ENCODE measurements at regions not wholly inside any gene's neighbourhood (a gene's known extent, or its start where the extent isn't known, plus 50 kb on each side); places are given as distances from the start of the nearest gene placed in this dataset.

DNA sequence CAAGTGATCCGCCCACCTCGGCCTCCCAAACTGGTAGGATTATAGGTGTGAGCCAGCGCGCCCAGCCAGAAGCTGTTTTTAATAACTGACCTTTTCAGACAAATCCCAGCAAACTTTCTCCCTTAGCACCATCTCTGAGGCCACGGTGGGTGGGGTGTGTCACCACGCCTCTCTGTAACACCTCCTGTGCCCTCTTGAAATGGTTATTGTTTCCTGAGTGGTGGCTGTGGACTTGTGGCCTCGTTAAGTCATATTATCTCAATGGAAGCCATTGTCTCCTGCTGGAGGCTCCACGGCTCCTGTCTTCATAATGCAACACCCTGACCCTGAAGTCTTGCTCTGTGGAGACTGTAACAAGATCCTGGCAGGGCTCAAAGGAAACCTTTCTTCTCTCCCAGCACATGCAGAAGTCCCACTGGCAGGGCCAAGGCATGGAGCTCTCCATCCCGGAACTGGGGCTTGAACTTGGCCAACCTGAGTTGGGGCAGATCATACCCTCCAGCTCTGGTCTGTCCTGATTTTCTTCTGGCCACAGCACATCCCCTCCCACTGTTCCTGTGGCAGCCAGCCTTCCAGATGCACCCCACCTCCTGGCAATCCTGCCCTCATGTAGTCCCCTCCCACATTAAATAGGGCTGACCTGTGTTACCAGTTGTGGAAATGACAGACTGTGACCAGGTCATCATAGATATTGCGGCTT lies 81.1 kb downstream of the SNX5 start (continued):
- TF ChIP-seq, protein P1, sequence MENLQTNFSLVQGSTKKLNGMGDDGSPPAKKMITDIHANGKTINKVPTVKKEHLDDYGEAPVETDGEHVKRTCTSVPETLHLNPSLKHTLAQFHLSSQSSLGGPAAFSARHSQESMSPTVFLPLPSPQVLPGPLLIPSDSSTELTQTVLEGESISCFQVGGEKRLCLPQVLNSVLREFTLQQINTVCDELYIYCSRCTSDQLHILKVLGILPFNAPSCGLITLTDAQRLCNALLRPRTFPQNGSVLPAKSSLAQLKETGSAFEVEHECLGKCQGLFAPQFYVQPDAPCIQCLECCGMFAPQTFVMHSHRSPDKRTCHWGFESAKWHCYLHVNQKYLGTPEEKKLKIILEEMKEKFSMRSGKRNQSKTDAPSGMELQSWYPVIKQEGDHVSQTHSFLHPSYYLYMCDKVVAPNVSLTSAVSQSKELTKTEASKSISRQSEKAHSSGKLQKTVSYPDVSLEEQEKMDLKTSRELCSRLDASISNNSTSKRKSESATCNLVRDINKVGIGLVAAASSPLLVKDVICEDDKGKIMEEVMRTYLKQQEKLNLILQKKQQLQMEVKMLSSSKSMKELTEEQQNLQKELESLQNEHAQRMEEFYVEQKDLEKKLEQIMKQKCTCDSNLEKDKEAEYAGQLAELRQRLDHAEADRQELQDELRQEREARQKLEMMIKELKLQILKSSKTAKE (CRISPR knock-in tag; IDR thresholded peaks at IDR 0.05; ENCODE audit: borderline replicate concordance) = peak; percentile 55; the same call in 1 of the 2 replicates
- TF ChIP-seq, protein P2, sequence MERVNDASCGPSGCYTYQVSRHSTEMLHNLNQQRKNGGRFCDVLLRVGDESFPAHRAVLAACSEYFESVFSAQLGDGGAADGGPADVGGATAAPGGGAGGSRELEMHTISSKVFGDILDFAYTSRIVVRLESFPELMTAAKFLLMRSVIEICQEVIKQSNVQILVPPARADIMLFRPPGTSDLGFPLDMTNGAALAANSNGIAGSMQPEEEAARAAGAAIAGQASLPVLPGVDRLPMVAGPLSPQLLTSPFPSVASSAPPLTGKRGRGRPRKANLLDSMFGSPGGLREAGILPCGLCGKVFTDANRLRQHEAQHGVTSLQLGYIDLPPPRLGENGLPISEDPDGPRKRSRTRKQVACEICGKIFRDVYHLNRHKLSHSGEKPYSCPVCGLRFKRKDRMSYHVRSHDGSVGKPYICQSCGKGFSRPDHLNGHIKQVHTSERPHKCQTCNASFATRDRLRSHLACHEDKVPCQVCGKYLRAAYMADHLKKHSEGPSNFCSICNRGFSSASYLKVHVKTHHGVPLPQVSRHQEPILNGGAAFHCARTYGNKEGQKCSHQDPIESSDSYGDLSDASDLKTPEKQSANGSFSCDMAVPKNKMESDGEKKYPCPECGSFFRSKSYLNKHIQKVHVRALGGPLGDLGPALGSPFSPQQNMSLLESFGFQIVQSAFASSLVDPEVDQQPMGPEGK (CRISPR knock-in tag; IDR thresholded peaks at IDR 0.05) = peak; percentile 74
- TF ChIP-seq MIER2 (CRISPR knock-in tag; IDR thresholded peaks at IDR 0.05) = 0 out of 2 replicates have a peak, but pooled peaks have one; percentile 50
- TF ChIP-seq, protein P3, sequence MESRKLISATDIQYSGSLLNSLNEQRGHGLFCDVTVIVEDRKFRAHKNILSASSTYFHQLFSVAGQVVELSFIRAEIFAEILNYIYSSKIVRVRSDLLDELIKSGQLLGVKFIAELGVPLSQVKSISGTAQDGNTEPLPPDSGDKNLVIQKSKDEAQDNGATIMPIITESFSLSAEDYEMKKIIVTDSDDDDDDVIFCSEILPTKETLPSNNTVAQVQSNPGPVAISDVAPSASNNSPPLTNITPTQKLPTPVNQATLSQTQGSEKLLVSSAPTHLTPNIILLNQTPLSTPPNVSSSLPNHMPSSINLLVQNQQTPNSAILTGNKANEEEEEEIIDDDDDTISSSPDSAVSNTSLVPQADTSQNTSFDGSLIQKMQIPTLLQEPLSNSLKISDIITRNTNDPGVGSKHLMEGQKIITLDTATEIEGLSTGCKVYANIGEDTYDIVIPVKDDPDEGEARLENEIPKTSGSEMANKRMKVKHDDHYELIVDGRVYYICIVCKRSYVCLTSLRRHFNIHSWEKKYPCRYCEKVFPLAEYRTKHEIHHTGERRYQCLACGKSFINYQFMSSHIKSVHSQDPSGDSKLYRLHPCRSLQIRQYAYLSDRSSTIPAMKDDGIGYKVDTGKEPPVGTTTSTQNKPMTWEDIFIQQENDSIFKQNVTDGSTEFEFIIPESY (CRISPR knock-in tag; IDR thresholded peaks at IDR 0.05) = peak; percentile 23; the same call in 1 of the 2 replicates
- TF ChIP-seq HNRNPUL1 (IDR thresholded peaks at IDR 0.05; ENCODE audit: low read depth, low read length) = no peak
- TF ChIP-seq MYC (CRISPR knock-in tag; IDR thresholded peaks at IDR 0.05; ENCODE audit: borderline replicate concordance) = peak; percentile 25; the same call in 1 of the 2 replicates
- TF ChIP-seq ZNF256 (CRISPR knock-in tag; conservative IDR thresholded peaks at IDR 0.05) = no peak
- TF ChIP-seq PHF8 (CRISPR knock-in tag; IDR thresholded peaks at IDR 0.05) = peak; percentile 32; the same call in 1 of the 2 replicates
- peak; percentile 81; the same call in 1 of the 2 replicates for TF ChIP-seq SIX1 (CRISPR knock-in tag; IDR thresholded peaks at IDR 0.05; ENCODE audit: borderline replicate concordance)
- TF ChIP-seq, protein P4, sequence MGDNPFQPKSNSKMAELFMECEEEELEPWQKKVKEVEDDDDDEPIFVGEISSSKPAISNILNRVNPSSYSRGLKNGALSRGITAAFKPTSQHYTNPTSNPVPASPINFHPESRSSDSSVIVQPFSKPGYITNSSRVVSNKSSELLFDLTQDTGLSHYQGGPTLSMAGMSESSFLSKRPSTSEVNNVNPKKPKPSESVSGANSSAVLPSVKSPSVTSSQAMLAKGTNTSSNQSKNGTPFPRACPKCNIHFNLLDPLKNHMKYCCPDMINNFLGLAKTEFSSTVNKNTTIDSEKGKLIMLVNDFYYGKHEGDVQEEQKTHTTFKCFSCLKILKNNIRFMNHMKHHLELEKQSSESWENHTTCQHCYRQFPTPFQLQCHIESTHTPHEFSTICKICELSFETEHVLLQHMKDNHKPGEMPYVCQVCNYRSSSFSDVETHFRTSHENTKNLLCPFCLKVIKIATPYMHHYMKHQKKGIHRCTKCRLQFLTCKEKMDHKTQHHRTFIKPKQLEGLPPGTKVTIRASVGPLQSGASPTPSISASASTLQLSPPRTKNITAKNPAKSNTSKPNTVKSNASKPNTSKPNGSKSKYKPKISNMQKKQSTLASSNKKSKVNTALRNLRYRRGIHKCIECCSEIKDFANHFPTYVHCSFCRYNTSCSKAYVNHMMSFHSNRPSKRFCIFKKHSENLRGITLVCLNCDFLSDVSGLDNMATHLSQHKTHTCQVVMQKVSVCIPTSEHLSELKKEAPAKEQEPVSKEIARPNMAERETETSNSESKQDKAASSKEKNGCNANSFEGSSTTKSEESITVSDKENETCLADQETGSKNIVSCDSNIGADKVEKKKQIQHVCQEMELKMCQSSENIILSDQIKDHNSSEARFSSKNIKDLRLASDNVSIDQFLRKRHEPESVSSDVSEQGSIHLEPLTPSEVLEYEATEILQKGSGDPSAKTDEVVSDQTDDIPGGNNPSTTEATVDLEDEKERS (CRISPR knock-in tag; IDR thresholded peaks at IDR 0.05) = 0 out of 2 replicates have a peak, but pooled peaks have one; percentile 58
- no peak for TF ChIP-seq U2AF2 (IDR thresholded peaks at IDR 0.05; ENCODE audit: low read depth, low read length)
- TF ChIP-seq HNRNPL (IDR thresholded peaks at IDR 0.05; ENCODE audit: low read depth, low read length) = peak; percentile 59; the same call in 1 of the 2 replicates
- TF ChIP-seq GTF2F1 (IDR thresholded peaks at IDR 0.05; ENCODE audit: low read length) = no peak
- peak; percentile 66; the same call in 1 of the 2 replicates for TF ChIP-seq CCDC6 (CRISPR knock-in tag; IDR thresholded peaks at IDR 0.05)
- TF ChIP-seq SNAI1 (CRISPR knock-in tag; IDR thresholded peaks at IDR 0.05; ENCODE audit: borderline replicate concordance) = peak; percentile 78; the same call in 1 of the 2 replicates
- TF ChIP-seq NCOR1 (IDR thresholded peaks at IDR 0.05; ENCODE audit: borderline replicate concordance, low read length) = peak; percentile 70; the same call in 1 of the 2 replicates
- 0 out of 2 replicates have a peak, but pooled peaks have one; percentile 27 for TF ChIP-seq EED (CRISPR knock-in tag; IDR thresholded peaks at IDR 0.05)
- TF ChIP-seq ZNF292 (CRISPR knock-in tag; IDR thresholded peaks at IDR 0.05; ENCODE audit: borderline replicate concordance, low read depth) = peak; percentile 84; the same call in 1 of the 2 replicates

Data from HepG2 (cell line).